ENCODE measurements at regions not wholly inside any gene's neighbourhood (a gene's known extent, or its start where the extent isn't known, plus 50 kb on each side); places are given as distances from the start of the nearest gene placed in this dataset.

GRCh38 chr16:59729613-59730012 is 995.5 kb upstream of the GOT2 start:
- TF ChIP-seq, protein P1, sequence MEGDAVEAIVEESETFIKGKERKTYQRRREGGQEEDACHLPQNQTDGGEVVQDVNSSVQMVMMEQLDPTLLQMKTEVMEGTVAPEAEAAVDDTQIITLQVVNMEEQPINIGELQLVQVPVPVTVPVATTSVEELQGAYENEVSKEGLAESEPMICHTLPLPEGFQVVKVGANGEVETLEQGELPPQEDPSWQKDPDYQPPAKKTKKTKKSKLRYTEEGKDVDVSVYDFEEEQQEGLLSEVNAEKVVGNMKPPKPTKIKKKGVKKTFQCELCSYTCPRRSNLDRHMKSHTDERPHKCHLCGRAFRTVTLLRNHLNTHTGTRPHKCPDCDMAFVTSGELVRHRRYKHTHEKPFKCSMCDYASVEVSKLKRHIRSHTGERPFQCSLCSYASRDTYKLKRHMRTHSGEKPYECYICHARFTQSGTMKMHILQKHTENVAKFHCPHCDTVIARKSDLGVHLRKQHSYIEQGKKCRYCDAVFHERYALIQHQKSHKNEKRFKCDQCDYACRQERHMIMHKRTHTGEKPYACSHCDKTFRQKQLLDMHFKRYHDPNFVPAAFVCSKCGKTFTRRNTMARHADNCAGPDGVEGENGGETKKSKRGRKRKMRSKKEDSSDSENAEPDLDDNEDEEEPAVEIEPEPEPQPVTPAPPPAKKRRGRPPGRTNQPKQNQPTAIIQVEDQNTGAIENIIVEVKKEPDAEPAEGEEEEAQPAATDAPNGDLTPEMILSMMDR (IDR thresholded peaks at IDR 0.05), result no peak
- TF ChIP-seq POLR2A (IDR thresholded peaks at IDR 0.05), result no peak
